SK-MEL-5 (cell line): ENCODE measurements at regions not wholly inside any gene's neighbourhood (a gene's known extent, or its start where the extent isn't known, plus 50 kb on each side); places are given as distances from the start of the nearest gene placed in this dataset.
"Not testable (repeated sequence)": the region's sequence is repeated elsewhere in the genome, so short reads cannot be mapped to it uniquely, and the experiment has no call there.

Experiments used
- DNase-seq: peaks from one replicate; pipeline ENCODE4 v3.0.0-alpha.2; 2016; ENCODE audit warnings: low read depth, low spot score
- in situ Hi-C: cut with HindIII; loops from 2 replicates; pipeline ENCODE4 v1.10.0; 2016; ENCODE audit warnings: low sequenced_read_pairs, high pct_unique_total_duplicates, low pct_unique_long_range_greater_than_20kb

- in situ Hi-C loops = no loop called here
- DNase-seq = no peak
These were observed 50.1 kb downstream of the GCNT4 start for GRCh38 chr5:75002271-75002670.

DNA sequence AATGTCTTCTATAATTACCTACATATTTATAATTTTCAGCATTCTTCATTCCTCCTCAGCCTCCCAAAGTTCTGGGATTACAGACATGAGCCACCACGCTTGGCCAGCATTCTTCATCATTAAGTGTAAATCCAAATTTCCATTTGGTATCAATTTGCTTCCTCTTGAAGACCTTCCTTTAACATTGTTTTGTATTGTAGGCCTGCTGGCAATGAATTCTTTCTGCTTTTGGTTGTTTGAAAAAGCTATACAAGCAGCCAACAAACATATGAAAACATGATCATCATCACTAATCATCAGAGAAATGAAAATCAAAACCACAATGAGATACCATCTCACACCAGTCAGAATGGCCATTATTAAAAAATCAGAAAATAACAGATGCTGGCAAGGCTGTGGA is 56.4 kb downstream of the GCNT4 start:
- in situ Hi-C loops = no loop called here
- no peak for DNase-seq

- DNase-seq = no peak
- in situ Hi-C loops = no loop called here
These were observed 57.5 kb downstream of the GCNT4 start for GRCh38 chr5:74994826-74995225.

DNA sequence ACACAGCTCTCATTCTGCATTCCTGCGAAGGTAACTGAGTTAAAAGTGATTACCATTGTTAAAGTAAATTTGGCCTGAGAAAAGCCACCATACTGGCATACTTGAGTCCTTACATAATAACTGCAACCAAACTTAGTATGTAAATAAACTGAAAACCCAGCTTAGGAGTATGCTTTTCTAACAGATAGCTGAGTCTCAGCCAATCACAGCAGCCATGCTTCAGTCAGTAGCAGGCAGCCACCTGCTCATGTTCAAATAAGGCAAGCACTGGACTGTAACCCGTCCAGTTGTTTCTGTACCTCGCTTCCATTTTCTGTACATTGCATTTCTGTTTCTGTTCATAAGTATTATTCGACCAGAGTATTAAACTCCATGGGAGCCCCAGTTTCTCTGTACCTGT is 58.6 kb downstream of the GCNT4 start:
- in situ Hi-C loops = no loop called here
- DNase-seq = no peak

DNA sequence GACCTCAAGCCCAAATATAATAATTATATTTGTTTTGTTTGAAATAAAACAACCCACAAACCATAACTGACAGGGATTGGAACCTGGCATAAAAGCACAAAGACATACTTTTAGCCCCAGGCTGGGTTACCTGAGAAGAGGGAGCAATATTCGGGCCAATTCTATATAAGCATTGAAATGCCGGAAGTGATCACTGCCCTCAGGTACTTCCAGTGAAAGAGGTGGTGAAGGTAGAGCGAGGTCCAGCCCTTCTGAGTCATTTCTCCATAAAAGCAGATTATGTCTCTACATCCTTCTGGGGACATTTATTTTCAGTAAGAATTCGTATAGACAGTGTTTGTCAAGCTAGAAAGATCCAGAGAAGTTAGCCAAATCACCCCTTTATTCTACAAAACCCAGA is 59.6 kb downstream of the GCNT4 start:
- in situ Hi-C loops = no loop called here
- no peak for DNase-seq

DNA sequence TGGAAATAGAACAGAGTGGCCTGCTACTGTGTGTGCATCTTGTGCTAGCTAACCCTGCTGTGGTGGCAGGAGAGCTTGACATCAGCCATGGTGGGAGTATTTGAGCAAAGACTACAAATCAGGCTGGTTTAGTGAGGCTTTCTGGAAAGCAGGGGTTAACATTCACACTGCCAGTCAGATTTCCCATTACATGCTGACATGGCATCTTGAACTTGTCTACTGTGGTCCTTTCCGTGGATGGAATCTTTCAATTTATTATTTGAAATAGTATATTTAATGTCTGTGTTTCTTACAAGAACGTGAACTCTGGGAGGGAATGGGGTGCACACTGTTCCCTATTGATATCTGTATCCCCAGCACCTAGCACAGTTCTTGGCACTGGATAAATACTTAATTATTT is 60.8 kb downstream of the GCNT4 start:
- in situ Hi-C loops = no loop called here
- DNase-seq = no peak

DNA sequence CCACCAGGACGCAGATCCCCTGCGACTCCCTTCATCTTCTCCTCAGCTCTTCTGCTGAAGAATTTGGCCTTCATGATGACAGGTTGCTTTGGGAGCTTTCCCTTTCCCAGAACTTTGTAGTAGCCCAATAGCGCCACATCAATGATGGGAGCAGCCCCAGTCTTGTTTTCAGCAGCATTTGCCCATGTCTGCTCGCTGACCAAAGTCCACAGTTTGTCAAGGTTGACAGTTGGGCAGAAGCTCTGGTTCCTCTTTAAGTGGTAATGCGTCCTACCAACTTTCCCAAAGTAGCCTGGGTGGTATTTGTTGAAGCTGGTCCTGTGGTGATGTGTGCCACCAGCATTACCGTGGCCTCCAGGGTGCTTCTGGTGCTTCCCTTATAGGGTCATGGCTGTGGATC is 62.2 kb downstream of the GCNT4 start:
- in situ Hi-C loops = no loop called here
- DNase-seq = no peak

GRCh38 chr5:74988273-74988983 is 63.9 kb downstream of the GCNT4 start:
- in situ Hi-C loops = no loop called here
- DNase-seq = no peak

DNA sequence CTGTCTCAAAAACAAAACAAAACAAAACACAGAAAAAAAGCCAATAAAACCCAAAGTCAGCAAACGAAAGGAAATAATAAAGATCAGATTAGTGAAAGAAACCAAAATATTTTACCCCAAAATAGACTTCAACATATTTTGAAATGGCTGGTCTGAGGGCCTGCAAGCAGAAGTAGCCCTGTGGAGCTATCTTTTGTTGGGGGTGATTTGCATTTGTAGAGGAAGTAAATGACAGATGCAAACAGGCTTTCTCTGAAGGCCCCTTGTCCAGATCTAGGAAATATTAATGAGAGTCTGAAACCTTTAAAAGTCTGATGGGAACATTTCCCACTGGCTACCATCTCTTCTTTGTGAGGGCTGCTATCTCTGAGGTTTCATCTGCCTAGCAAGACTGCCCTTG is 74.0 kb downstream of the GCNT4 start:
- no peak for DNase-seq
- in situ Hi-C loops = no loop called here

- in situ Hi-C loops = no loop called here
- DNase-seq = no peak
These were observed 74.9 kb downstream of the GCNT4 start for GRCh38 chr5:74977471-74977870.

DNA sequence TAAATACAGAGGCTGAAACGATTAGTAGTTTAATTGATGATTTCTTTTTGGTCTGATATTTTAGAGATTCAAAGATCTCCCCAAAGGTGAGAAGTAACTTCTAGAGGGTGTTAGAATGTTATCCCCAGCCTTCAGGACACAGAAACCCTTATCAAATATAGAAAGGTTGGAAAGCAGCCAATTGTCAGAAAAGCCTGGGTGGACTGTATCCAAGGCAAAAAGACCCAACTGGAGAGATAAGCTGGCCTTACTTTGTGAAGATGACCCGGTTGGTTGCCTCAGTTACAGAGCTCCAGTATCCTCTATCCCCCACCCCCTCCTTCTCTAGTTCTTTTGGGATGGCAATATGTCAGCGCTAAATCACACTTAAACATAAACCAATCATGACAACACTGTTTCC is 75.7 kb downstream of the GCNT4 start:
- DNase-seq = no peak
- in situ Hi-C loops = no loop called here

- in situ Hi-C loops = no loop called here
- DNase-seq = no peak
These were observed 76.8 kb downstream of the GCNT4 start for GRCh38 chr5:74975582-74975981.

DNA sequence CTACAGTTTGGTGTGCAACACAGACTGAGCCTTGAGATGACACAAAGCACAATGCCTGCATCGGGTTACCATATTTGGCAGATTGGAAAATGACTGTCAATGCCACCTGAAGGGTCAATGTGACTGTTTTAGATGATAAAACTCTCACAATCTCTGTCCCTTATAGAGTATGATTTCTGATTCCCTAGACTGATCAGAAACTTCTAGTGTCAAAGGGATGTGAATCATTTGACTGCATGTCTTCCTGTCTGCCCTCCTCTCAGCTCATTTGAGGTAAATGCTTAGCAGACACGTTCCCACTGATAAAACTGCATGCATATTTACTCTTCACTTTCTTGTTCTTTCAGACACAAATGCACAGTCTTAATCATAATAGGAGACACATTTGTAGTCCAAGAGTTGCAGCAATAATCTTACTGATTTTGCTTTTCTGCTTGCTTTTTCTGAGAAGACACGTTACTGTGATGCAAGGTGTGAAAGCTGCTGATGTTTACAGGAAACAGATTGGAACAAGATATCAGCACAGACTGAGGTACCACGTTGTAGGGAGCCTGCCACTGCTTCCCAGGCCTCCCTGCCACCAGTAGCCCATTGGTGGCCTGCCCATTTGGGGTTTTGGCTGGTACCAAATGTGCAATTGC is 77.8 kb downstream of the GCNT4 start:
- no peak for DNase-seq
- in situ Hi-C loops = no loop called here

DNA sequence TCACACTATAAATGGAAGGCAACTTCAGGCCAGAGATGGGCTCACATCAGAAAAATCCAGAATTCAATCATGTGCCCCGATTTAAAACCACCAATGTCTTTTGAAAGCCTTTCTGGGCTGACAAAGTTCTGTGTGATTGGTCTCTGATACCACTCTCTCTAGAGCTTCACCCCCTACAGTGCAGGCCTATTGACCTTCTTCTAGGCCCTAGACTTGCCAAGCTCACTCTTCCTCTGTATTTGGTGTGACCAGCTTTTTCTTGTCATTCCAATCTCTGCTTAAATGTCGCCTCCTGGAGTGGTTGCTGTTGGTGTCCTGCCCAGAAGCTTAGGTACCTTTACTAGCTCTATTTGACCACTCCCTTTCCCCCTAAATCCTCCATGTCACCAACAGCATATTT is 78.7 kb downstream of the GCNT4 start:
- in situ Hi-C loops = no loop called here
- DNase-seq = no peak

DNA sequence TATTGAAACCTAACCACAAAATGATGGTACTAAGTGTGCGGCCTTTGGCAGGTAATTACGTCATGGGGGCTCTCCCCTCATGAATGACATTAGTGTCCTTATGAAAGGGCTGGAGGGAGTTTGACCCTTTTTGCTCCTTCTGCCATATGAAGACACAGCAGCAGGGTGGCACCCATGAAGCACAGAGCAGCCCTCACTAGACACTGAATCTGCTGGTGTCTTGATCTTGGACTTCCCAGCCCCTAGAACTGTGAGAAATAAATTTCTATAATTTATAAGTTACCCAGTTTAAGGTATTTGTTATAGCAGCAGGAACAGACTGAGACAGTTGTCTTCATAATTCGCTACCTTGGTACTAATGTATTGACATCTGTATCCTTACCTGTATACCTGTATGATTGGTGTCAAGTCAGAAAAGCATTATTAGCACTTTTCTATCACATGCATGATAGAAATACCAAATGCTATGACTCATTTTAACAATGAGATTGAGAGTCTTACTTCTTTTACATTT is 80.4 kb downstream of the GCNT4 start:
- in situ Hi-C loops = no loop called here
- DNase-seq = no peak

GRCh38 chr5:74970891-74971290 is 81.5 kb downstream of the GCNT4 start:
- in situ Hi-C loops, DNase-seq: not testable (repeated sequence)

GRCh38 chr5:74969726-74970125 is 82.6 kb downstream of the GCNT4 start:
- no peak for DNase-seq
- in situ Hi-C loops = no loop called here

GRCh38 chr5:74966141-74967026 is 86.0 kb downstream of the GCNT4 start:
- in situ Hi-C loops = no loop called here
- DNase-seq = no peak
